GM21737 (cell line): ENCODE measurements at regions not wholly inside any gene's neighbourhood (a gene's known extent, or its start where the extent isn't known, plus 50 kb on each side); places are given as distances from the start of the nearest gene placed in this dataset.

Source experiments
- ATAC-seq: cut with Tn5 transposase; IDR thresholded peaks from one replicate; pipeline ENCODE4 v1.9.1; 2021; ENCODE audit warnings: mild to moderate bottlenecking, moderate library complexity; ENCODE audit not compliant: unreplicated experiment

DNA sequence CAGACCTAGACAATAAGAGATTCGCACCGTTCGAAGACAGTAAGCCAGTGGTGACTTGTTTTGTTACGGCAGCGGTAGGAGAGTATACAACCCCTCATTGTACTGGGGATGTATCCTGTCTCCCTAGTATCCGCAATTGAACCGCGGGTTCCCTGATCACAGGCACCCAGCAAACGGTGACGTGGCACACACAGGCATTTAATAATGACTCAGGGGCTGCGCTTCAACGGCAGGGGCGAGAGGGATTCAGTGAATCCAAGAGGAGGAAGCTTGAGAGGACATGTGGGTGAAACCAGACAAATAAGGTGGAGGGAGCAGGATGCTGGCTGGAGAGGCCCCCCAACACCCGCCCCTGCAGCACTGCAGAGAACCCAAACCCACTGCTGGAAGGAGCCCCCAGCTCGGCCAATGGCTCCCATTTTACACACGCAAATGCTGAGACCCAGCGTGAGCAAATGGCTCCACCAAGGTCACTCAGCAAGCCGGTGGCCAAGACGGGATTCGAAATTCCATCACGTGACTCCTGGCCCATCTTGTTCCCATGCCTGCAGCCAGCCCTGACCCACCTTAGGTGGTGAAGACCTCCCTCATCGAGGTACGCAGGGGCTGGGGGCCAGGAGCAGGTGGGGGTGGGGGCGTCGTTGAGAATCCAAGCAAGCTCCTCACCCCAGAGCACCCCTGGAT is 149.9 kb downstream of the SYF2 start:
- no peak for ATAC-seq

DNA sequence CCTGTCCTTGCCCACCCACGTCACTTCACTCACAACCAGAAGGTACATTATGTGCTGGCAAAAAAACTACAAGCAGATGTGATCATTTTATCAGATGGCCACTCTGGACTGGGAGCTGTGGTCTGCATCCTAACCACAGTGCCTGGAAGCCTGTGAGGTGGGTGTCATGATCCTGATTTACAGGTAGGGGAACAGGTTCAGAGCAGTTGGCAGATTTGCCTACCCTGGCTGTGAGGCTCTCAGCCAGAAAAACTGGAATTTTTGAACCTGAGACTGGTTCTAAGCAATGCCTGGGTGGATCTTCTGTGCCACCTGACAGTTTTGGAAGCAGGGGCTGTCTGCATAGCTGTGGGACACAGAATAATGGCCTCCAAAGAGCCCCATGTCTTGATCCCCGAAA is 150.8 kb downstream of the SYF2 start:
- no peak for ATAC-seq

DNA sequence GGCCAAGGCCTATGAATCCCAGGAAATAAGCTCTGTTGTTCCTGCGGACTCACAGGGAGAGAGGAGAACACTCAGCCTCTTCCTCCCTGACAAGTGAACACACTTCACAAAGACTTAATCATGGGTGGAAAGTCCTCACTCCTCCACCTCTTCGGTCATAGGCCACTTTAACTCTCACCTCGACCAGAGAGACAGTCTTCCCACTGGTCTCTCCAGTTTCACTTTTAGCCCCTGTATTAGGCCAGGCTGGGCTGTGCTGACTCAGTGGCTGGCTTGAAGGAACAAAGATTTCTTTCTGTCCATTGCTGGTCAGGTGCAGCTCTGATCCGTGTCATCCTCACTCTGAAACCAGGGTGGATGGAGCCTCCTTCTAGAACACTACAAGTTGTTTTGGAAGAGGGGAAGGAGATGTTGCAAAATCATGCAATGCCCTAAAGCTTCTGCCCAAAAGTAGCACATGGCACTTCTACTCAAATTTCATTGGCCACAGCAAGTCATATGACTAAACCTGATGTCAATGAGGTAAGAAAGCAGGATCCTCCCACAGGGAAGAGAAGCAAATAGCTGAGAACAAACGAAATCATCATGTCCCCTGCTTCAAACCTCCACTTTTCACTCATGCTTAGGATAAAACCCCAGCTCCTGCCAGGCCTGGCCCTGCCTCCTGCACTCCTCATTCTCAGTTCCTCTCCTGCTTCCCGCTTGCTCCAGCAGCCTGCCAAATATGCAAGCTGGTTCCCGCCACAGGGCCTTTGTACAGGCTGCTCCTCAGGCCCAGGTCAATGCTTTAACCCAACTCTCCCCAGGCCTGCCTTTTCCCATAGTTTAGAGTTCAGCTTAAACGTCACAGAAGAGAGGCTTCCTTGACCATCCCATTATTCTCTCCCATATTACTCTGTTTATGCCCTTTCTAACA is 150.5 kb upstream of the RUNX3 start:
- ATAC-seq, result no peak

DNA sequence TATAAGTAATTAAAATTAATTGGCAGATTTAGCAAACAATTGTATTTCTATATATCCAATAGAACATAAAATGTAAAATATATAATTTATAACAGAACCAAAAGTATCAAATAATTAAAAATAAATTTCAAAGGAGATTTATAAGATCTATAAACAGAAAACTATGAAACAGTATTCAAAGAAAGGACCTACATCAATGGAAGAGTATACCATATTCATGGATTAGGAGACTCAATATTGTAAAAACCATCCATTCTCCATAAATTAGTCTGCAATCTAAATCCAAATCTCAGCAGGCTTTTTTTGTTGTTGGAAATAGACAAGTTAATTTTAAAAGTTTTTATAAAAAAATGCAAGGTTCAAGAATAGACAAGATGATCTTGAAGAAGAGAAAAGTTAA is 149.0 kb upstream of the RUNX3 start:
- ATAC-seq, result no peak

DNA sequence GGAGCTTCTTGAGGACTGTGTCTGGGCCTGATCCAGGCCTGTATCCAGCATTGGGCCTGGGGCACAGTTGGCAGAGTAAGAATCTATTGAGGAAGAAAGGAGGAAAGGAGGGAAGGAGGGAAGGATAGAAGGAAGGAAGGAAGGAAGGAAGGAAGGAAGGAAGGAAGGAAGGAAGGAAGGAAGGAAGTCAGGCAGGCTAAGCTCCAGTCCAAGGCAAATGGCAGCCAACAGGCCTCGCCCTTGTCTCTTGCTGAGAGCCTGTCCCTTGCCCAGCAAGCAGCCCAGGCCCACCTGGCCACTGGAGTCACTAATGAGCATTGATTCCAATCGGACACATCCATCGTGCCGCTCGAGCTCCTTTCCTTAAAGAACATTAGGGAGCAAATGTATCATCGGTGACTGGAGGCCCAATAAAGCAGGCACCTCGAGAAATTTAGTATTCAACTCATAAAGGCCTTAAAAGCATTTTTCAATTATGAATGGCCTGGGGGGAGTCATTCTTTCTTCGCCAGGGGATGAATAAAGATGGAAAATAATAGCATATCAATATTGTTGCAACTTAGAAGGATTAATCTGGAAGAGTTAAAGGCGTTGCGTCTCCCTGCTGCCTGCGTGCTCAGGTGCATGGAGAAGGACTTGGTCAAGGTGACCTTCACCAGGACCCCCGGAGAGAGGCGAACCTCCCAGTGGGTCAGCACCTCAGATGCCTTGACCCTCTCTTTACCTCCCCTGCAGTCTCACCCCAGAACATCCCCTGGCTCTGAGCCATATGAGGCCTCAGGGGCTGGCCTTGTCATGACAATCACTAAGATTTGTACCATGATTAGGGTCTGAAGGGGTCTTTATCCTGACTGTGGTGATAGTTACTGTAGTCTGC is 144.5 kb upstream of the RUNX3 start:
- ATAC-seq, result no peak

DNA sequence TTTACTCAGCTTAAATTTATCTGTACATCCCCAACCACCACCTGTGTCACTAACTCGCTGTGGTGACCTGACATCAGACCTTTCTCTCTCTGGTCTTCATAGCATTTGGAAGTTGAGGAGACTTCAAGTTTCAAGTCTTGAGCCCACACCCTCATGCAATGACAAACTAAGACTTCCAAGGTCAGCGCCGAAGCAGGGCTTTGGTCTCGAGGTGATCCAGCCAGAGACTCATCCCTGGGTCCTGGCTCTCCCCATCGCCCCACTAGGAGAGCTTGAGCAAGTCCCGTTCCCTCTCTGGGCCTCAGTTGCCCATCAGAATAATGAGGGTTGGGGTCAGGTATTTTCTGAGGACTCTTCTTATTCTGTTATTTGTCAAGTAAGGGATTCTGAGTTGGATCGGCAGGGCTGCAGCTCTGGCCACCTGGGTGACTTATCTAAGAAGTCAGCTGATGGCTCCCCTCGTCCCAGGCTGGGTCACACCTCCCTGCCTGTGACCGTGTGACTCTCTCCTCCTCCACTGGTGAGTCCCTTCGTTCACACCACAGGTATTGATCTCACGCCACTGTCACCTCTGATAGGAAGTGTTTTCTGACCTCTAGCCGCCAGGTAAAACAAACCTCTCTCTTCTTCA is 143.7 kb upstream of the RUNX3 start:
- ATAC-seq, result no peak

DNA sequence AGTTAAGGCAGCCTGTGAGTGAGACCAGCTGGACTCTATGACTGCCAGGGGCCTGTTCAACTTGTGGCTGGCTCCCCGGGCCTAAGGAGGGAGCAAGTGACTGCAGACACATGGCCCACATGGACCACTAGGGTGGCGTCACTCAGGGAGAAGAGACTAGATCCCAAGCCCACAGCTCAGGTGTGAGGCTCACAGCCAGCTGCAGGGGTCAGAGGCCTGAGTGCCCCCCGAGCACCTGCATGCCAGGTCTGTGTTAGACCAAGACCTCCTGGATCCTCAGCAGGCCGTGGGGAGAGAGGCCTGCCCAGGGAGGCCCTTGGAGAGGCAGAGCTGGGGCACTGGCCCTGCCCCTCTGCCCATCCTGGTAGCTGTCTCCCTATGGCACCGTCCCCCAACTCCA is 142.4 kb upstream of the RUNX3 start:
- ATAC-seq, result no peak

DNA sequence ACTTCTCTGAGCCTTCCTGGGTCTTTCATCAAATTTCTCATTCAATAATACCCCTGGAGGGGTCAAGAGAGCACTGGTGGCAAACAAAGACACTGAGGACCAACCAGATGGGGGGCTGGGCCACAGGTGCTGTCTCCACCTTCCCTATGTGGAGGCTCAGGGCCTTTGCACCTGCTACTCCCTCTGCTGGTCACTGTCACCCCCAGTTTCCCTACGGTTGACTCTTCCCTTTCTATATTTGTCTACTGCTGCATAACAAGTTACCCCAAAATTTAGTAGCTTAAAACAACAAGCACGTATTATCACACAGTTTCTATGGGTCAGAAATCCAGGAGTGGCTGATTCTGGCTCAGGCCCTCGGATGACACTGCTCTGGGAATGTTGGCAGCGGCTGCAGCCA is 138.8 kb upstream of the RUNX3 start:
- no peak for ATAC-seq

DNA sequence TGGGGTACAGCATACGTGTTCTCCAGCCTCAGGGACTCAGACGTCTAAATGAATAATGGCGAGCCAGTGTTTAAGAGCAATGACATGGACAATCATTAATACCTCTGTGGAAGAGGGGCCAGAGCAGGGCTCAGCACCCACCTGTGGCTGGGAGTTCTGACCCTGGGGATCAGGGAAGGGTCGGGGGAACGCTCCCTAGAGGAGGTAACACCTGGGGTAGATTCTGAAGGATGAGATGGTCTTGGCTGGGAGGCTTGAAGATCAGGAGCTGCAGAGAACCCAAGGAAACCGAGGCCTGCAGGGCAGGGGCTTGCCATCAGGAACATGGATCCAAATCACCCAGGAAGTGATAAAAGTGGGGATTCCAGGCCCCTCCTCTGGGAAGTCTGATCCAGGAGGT is 138.2 kb upstream of the RUNX3 start:
- ATAC-seq, result no peak

DNA sequence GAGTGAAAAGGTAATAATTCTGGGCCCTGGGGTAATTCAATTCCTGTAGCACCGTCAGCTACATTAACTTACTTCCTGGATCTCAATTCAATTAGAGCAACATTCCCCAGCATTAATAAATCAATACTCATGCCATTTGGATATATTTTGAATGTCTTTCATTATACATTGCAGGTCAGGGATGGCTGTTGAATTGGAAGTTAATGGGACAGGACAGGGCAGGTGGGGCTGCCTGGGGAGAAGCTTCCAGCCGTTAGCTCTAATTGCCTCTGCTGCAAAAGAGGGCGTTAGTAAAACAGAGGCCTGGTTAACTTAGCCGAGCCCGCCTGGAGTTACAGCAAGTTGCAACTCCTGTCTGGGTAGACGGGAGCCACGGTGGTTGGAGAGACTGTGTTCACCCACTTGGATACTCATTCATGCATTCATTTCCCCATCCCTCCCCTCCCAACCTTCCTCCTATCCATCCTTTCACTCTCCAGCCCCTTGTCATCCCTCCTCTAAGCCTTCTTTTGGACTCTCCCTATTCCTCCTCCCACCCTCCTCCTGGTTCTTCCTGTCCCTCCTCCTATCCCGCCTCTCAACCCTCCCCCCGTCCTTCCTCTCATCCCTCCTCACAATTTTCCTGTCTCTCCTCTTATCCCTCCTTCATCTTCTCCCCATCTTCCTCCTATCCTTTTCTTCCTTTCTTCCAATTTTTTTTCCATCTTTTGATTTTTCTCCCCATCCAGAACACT is 137.6 kb upstream of the RUNX3 start:
- no peak for ATAC-seq

DNA sequence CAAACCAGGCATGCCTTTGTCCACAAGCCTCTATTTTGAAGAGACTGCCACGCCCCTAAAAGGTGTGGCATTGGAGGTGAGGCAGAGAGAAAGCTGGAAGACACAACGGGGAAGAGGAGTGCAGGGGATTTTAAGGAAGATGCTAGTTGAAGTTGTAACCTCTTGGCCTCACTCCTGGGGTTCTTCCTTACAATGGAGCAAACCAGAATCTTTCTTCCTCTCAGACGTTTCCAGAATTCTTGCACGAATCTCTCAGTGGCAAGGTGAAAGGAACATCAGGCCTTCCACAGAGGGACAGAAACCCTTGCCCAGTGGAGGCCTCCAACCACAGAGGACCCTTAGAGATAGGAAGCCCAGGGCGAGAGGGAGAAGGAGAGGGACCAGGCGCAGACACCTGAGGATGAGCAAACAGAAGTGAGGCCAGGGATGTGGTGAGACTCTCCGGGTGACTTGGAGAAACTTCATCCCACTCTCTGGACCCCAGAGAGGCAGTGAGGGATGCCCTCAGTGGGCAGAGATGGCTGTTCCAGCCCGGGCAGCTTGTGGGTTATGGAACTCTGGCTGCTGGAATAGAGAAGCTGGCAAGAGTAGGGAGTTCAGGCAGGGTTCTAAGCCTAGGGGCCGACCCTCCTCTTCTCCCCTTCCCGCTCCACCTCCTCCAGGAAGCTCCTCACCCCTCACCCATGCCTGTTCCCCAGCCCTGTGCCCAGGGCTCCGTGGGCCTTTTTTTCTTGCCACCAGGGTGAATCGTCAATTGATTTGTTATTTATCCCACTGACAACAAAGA is 136.8 kb upstream of the RUNX3 start:
- no peak for ATAC-seq

DNA sequence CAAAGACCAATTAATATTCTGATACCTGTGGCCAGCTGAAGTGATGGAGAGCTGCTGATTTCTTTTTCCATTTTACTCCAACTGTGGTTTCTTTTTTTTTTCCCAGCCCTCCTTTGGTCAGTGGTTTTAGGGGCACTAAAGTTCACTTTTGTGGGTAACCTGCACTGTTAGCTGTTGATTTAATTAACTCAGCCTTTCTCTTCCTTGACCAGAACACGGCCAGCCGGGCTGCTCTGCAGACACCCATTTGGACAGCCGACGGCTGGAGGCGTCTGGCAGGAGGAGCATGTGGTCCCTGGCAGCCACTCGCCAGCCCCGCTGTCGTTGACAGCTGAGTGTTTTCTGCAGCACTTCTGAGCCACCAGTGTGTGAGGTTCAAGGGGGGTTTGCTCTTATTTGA is 136.2 kb upstream of the RUNX3 start:
- no peak for ATAC-seq

DNA sequence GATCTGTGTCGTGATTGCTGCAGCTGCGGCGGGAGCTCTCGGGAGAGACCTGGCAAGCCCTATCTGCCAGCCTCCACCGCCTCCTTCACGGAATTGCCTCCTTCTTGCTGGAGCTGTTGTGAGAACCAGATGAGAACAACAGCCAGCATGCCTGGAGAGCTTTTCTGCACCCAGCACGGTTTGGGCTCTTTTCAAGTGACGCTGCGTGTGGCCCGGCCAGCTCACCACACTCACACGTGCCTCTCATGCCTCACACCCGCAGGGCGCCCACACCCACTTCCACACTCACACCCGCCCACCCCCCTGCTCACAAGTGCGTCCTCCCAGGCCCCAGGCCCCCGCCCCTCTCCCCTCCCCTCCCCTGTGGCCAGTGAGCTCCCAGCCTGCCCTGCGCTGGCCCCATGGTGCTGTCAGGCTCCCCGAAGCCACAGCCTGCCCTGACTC is 135.7 kb upstream of the RUNX3 start:
- no peak for ATAC-seq

DNA sequence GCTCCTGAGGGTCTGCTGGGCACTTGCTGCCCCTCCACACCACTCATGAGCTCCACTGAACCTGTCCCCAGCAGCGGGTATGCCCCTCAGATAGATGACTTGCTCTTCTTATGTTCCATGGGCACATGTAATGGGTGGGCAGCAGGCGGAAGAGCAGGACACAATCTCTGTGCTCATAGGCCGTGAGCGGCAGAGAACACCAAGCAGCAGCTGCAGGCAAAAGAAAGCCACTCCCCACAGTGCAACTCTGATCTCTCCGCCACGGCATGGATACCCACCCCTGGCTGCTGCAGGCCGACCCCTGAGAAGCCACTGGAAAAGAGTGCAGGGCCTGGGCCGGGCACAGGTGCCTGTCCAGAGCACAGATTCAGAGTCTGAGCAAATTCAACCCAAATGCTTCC is 135.2 kb upstream of the RUNX3 start:
- no peak for ATAC-seq

DNA sequence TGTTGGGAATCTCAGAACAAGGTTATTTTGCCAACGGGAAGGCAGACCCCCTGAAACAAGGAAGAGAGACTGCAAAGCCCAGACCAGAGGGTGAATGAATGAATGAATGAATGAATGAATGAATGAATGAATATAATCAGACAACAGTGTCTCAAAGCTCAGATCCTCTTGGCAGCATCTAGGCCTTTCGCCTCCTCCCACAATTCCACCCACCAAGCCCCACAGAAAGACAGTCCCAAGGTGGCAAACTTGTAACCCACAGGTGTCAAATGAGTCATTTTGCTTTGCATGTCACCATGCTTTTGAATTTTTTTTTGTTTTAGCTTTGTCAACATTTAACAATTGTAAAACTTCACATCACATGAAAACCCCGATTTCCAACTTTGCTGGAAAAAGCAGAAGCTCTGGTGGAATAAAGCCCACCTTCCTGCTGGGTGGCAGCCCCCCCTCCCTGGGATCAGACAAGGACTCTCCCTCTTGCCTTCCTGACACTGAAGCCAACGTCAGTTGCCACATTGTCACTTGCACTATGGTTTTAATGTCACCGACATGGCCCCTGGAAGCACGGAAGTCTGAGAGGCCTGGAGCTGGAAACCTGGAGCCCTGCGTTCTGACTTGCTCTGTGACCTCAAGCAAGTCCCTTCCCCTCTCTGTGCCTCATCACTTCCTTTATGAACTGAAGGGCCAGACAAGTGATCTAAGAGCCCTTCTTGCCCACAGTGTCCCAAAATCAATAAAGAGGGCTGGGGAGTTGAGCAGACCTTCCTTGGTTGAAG is 134.6 kb upstream of the RUNX3 start:
- ATAC-seq, result no peak

DNA sequence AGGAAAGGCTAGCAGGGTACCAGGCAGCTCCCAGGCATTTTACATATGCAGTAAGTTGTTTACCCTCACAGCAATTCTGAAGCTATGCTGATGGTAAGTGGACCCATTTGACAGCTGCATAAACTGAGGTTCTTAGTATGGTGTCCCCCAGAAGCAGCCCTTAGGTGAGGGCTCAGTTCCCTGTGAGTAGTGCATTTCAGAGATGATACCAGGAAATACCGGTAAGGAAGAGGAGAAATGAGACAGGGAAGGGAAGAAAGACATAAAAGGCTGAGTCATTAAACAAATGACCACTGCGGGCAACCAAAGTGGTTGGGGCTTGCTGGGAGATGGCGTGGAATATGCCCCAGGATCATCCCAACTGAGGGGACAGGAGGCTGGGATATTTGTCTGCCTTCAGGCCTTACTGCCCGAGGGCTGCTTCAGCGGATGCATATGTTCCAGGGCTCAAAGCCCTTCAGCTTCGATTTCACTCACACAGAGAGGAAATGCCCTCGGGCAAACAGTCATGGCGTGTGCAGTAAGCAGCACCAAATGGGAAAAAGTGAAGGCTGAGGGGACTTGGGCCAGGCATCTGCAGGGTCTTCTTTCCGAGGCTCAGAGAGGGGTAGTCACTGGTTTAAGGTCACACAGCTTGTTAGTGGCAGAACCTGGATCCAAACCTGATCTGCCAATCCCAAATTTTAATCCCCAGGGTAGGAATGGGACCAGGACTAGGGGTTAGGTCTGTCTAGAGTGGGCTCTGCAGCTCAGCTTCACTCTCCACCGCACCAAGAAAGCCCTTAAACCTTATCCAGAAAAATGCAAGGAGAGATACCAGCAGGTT is 133.7 kb upstream of the RUNX3 start:
- ATAC-seq, result no peak

DNA sequence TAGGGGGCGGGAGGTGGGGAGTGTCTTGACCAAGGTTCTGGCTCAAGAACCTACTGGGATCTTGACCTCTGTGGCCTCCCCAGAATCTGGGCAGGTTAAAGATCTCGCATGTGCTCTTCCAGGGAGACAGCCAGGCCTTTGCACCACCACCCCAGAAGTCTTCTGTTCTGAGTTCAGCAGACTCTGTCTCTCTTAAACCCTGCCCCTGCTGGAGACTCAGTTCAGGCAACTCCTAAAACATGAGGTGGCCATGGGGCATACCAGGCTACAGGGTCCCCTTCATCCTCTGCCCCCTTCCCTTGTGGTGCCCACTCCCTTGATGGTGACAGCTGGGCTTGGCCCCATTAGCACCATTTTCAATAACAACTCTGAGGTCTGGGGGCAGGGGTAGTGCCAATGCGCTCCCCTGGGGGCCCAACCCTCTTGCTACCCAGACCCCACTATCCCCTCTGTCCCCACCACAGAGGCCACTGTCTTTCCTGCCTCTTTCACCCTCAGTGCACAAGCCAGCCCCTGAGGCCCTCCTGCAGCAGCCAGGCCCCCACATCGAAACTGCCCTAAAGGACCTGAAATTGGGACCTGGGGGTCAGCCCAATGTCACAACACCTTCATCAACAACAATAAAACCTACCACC is 132.7 kb upstream of the RUNX3 start:
- ATAC-seq, result no peak
